ENCODE measurements at regions not wholly inside any gene's neighbourhood (a gene's known extent, or its start where the extent isn't known, plus 50 kb on each side); places are given as distances from the start of the nearest gene placed in this dataset.

DNA sequence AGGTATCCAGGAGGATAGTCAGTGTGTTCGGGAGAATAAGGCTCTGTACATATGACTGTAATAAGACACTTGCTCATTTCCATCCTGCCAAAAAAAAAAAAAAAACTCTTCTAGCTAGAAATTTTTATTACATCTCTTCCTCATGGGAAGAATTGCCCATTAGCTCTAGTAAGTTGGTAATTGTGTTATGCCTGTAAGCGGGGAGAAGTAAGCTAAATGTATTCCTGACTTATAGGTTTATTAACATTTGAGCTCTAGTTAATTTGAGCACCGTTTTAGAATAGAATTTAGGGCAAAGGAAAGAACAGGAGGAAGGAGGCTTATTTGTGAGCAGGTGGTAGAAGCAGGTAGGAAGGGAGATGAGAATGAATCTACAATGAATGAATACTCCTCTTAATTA lies 1210.6 kb downstream of the SORCS1 start:
- H3K4me3 ChIP-seq (ENCODE audit: low read depth, low read length), result no peak overlapping the region
- TF ChIP-seq, protein P1, sequence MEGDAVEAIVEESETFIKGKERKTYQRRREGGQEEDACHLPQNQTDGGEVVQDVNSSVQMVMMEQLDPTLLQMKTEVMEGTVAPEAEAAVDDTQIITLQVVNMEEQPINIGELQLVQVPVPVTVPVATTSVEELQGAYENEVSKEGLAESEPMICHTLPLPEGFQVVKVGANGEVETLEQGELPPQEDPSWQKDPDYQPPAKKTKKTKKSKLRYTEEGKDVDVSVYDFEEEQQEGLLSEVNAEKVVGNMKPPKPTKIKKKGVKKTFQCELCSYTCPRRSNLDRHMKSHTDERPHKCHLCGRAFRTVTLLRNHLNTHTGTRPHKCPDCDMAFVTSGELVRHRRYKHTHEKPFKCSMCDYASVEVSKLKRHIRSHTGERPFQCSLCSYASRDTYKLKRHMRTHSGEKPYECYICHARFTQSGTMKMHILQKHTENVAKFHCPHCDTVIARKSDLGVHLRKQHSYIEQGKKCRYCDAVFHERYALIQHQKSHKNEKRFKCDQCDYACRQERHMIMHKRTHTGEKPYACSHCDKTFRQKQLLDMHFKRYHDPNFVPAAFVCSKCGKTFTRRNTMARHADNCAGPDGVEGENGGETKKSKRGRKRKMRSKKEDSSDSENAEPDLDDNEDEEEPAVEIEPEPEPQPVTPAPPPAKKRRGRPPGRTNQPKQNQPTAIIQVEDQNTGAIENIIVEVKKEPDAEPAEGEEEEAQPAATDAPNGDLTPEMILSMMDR (IDR thresholded peaks at IDR 0.05; ENCODE audit: control insufficient read depth, extremely low read depth, insufficient read depth), result no peak

DNA sequence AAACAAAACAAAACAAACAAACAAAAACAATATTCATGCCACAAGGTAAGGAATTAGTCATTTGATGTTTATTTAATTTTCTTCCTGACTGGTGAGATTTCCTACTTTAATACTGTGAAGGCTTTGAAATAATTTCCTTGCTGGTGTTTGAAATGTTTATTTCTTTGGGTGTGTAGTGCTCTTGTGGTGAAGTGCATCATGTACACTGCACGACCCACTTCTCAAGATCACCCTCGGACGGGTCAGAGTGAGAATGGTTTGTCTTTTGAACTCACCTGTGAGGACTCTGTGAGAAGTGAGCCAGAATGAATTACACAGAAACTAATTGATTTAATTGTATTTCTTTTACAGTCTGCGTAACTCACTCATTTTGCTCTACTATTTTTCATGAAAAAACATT lies 1211.5 kb downstream of the SORCS1 start:
- TF ChIP-seq, protein P1 (IDR thresholded peaks at IDR 0.05; ENCODE audit: control insufficient read depth, extremely low read depth, insufficient read depth), result no peak
- no peak overlapping the region for H3K4me3 ChIP-seq (ENCODE audit: low read depth, low read length)
- DNase-seq (ENCODE audit: low read depth), result no peak

More for the DNA sequence above, 1210.6 kb downstream of the SORCS1 start:
- DNase-seq (ENCODE audit: low read depth), result no peak

DNA sequence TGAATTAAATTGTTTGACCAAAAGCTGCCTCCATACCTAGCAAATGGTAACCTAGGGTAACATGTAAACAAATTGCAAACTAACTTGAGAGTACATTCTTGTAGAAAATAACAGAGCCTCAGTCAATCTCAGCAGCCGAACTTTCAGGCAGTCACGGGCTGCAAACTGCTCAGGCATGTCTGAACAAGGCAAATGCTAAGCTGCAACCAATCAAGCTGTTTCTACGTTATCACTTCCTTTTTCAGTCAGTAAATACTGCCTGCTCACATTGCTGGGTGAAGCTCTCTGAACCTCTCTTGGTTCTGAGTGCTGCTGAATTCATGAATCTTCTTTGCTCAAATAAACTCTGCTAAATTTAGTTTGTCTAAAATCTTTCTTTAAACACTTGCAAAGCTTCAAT lies 1212.4 kb downstream of the SORCS1 start:
- no peak overlapping the region for H3K4me3 ChIP-seq (ENCODE audit: low read depth, low read length)

DNA sequence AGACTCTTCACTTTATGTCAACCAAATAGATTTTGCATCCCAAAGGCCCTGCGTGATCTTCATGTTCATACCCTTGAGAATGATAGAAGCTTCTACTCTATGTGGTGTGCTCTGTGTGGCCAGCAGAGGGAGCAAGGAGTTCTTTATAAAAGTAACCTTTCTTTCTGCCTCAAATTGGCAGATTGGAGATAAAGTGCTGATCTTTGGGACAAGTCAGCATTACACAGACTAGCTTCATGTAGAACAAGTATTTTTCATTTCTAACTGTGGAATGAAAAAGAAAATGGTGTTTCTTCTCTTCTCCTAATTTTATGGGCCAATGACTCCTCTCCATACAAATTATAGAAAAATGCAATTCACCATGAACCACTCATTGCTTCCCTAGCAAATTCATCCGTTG lies 1214.1 kb downstream of the SORCS1 start:
- TF ChIP-seq, protein P1 (IDR thresholded peaks at IDR 0.05; ENCODE audit: control insufficient read depth, extremely low read depth, insufficient read depth), result peak; percentile 79
- DNase-seq (ENCODE audit: low read depth), result peak; percentile 22
- H3K4me3 ChIP-seq (ENCODE audit: low read depth, low read length), result no peak overlapping the region

More for the DNA sequence above, 1212.4 kb downstream of the SORCS1 start:
- TF ChIP-seq, protein P1 (IDR thresholded peaks at IDR 0.05; ENCODE audit: control insufficient read depth, extremely low read depth, insufficient read depth), result no peak
- DNase-seq (ENCODE audit: low read depth), result no peak

DNA sequence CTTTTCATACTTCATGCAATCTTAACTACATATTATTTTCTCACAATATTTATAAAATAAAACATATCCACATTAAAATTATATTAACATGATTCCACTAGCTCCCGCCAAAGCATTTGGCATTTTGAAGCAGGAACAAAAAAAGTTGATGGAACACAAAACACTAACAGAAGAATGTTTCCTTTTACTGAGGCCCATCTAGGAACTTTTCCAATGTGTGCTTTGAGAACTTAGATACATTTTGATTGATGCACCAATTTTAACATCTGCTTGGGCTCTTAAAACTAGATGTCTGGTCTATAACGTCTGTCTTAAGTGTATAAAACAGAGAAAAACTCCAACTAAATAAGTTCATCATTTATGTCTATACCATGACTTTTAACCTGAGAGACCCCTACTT lies 1214.8 kb downstream of the SORCS1 start:
- no peak overlapping the region for H3K4me3 ChIP-seq (ENCODE audit: low read depth, low read length)
- TF ChIP-seq, protein P1 (IDR thresholded peaks at IDR 0.05; ENCODE audit: control insufficient read depth, extremely low read depth, insufficient read depth), result no peak
- DNase-seq (ENCODE audit: low read depth), result no peak

DNA sequence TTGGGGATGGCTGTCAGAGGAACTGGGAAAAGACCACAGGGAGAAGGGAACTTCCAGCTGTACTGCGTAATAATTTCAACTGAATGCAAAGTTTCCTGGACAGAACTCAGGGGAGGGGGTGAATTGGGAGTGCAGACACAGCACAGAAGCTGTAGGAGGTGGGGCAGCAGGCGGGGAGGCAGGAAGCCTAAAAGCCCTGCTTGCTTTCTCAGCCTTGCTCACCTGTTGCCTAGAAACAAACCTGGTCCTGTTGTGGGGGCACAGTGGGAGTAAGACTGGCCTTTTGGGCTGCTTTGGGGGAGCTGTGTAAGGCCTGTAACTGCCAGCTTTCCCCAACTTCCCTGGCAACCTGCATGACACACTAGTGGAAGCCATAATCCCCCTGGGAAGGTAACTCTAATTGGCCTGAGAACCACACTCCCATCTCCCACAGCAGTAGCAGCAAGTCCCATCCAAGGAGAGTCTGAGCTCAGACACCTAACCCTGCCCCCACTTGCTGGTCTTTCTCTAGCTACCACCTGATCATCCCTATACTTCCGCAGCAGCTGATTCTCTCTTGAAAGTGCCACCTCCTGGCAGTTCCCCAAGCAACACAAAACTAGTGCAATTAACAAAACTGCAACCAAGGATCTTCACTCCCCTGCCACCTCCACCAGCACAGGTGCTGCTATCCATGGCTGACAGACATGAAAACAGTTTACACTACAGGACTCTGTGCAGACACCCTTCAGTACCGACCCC lies 1239.3 kb downstream of the SORCS1 start:
- DNase-seq (ENCODE audit: low read depth), result no peak
- TF ChIP-seq, protein P1 (IDR thresholded peaks at IDR 0.05; ENCODE audit: control insufficient read depth, extremely low read depth, insufficient read depth), result no peak
- H3K4me3 ChIP-seq (ENCODE audit: low read depth, low read length), result no peak overlapping the region

DNA sequence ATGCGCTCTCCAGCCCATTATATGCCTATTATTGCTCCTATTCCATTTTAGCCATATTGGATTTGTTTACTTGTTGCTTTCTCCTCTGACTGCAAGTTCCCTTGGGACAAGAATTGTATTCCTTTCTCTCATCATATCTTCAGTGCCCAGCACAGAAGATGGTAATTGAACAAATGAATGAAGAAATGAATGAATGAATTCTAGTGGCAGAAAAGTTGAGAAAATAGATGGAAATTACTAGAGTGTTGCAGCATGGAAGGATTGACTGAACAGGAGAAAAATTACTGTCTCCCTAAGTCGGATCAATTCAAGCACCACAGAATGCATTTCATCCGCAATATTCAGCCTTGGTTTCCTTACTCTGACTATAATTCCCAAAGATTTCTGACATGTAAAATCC lies 1243.2 kb downstream of the SORCS1 start:
- TF ChIP-seq, protein P1 (IDR thresholded peaks at IDR 0.05; ENCODE audit: control insufficient read depth, extremely low read depth, insufficient read depth), result no peak

More for the DNA sequence above, 1243.2 kb downstream of the SORCS1 start:
- no peak for DNase-seq (ENCODE audit: low read depth)
- no peak overlapping the region for H3K4me3 ChIP-seq (ENCODE audit: low read depth, low read length)

Measured in LNCaP clone FGC (cell line).